DOHH2 (cell line): ENCODE measurements at regions not wholly inside any gene's neighbourhood (a gene's known extent, or its start where the extent isn't known, plus 50 kb on each side); places are given as distances from the start of the nearest gene placed in this dataset.

Experiments used
- H3F3A ChIP-seq: fragments of 200-600 bp; sonication (generic), shearing (Covaris generic); 2 replicates; pipeline ENCODE4 v1.6.0; 2016; ENCODE audit warnings: antibody characterized with exemption, mild to moderate bottlenecking; ENCODE audit not compliant: control insufficient read depth, insufficient read depth
- H3K27ac ChIP-seq: fragments of 200-600 bp; sonication (generic); 2 replicates; pipeline ENCODE4 v1.5.1; 2014; ENCODE audit warnings: low read depth, mild to moderate bottlenecking, low read length, moderate library complexity
- H3K27me3 ChIP-seq: fragments of 200-600 bp; sonication (generic); 2 replicates; pipeline ENCODE4 v1.6.1; 2014; ENCODE audit warnings: mild to moderate bottlenecking, low read length, mixed read lengths; ENCODE audit not compliant: control insufficient read depth
- H3K36me3 ChIP-seq: fragments of 200-600 bp; sonication (generic); 2 replicates; pipeline ENCODE4 v1.6.1; 2014; ENCODE audit warnings: mild to moderate bottlenecking, low read length, moderate library complexity, mixed read lengths; ENCODE audit not compliant: control insufficient read depth
- H3K4me1 ChIP-seq: fragments of 200-600 bp; sonication (generic); 2 replicates; pipeline ENCODE4 v1.6.1; 2014; ENCODE audit warnings: mild to moderate bottlenecking, low read length, mixed read lengths; ENCODE audit not compliant: control insufficient read depth
- H3K4me2 ChIP-seq: fragments of 200-600 bp; sonication (generic); 2 replicates; pipeline ENCODE4 v1.6.0; 2014; ENCODE audit warnings: mild to moderate bottlenecking, low read length, moderate library complexity
- H3K4me3 ChIP-seq: fragments of 200-600 bp; sonication (generic); 2 replicates; pipeline ENCODE4 v1.5.1; 2014; ENCODE audit warnings: mild to moderate bottlenecking, low read length, mixed read lengths
- H3K79me2 ChIP-seq: fragments of 200-600 bp; sonication (generic); 2 replicates; pipeline ENCODE4 v1.6.1; 2014; ENCODE audit warnings: mild to moderate bottlenecking, low read length, mixed read lengths; ENCODE audit not compliant: control insufficient read depth
- H3K9me2 ChIP-seq: fragments of 200-600 bp; sonication (generic); replicated peaks from 2 replicates; pipeline ENCODE4 v1.6.1; 2014; ENCODE audit warnings: mild to moderate bottlenecking, low read length, mixed read lengths; ENCODE audit not compliant: control insufficient read depth
- H3K9me3 ChIP-seq: fragments of 200-600 bp; sonication (generic); 2 replicates; pipeline ENCODE4 v1.6.1; 2014; ENCODE audit warnings: antibody characterized with exemption, low read length, mixed read lengths; ENCODE audit not compliant: control insufficient read depth, insufficient read depth
- H4K20me1 ChIP-seq: fragments of 200-600 bp; sonication (generic); 2 replicates; pipeline ENCODE4 v1.6.0; 2014; ENCODE audit warnings: low read depth, mild to moderate bottlenecking, antibody characterized with exemption, low read length, moderate library complexity; ENCODE audit not compliant: control insufficient read depth, insufficient read depth
- EZH2phosphoT487 ChIP-seq: fragments of 200-600 bp; sonication (generic); IDR thresholded peaks from 2 replicates; pipeline ENCODE4 v1.6.1; 2017; ENCODE audit warnings: borderline replicate concordance, mild to moderate bottlenecking, antibody characterized with exemption, low read length, moderate library complexity, mixed read lengths
- TF ChIP-seq, protein P1 (sequence below): fragments of 200-600 bp; sonication (generic); IDR thresholded peaks from one replicate; pipeline ENCODE4 v1.5.1; 2014; ENCODE audit warnings: antibody characterized with exemption, mild to moderate bottlenecking, low read depth, low read length; ENCODE audit not compliant: poor library complexity, severe bottlenecking

DNA sequence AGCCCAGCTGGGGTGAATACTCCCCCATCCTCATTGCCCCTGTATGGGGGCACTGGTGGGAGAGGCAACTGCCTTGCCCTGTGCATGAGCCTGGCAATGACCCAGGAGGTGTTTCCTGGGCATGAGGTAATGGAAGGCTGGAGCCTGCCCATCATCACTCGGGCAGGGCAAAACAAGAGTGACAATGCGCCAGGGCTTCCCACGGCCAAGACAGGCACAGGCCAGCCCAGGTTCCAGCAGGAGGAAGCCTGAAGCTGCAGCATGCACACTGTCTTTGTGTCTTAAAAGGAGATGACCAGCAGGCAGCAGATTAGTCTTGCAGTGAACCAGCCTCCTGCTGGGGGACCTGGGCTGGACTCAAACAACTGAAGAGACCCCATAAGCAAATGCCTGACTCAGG is 92.2 kb upstream of the SMIM23 start:
- Histone ChIP-seq H3K27me3 (no peaks in the 10 kb centered on the region), H3K9me3 (no peaks in the 10 kb centered on the region)
- no peak for TF ChIP-seq EZH2phosphoT487
- TF ChIP-seq, protein P1, sequence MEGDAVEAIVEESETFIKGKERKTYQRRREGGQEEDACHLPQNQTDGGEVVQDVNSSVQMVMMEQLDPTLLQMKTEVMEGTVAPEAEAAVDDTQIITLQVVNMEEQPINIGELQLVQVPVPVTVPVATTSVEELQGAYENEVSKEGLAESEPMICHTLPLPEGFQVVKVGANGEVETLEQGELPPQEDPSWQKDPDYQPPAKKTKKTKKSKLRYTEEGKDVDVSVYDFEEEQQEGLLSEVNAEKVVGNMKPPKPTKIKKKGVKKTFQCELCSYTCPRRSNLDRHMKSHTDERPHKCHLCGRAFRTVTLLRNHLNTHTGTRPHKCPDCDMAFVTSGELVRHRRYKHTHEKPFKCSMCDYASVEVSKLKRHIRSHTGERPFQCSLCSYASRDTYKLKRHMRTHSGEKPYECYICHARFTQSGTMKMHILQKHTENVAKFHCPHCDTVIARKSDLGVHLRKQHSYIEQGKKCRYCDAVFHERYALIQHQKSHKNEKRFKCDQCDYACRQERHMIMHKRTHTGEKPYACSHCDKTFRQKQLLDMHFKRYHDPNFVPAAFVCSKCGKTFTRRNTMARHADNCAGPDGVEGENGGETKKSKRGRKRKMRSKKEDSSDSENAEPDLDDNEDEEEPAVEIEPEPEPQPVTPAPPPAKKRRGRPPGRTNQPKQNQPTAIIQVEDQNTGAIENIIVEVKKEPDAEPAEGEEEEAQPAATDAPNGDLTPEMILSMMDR, result no peak

DNA sequence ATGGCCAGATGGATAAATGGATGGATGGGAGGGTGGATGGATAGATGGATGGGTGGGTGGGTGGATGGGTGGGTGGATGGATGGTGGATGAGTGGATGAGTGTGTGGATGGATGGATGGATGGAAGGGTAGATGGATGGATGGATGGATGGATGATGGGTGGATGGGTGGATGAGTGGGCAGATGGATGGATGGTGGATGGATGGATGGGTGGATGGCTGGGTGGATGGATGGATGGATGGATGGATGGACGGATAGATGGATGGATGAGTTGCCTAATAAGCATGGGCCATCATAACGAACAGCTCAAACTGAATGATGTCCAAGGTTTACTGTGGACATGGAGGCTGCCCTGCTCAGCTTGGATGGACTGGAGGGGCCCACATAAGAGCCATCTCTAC is 89.8 kb upstream of the SMIM23 start:
- Histone ChIP-seq H3F3A (no peaks in the 10 kb centered on the region), H3K4me3 (no peak overlapping the region), H3K4me1 (no peaks in the 10 kb centered on the region), H3K27me3 (no peaks in the 10 kb centered on the region), H4K20me1 (no peaks in the 10 kb centered on the region), H3K79me2 (no peaks in the 10 kb centered on the region), H3K4me2 (no peak overlapping the region), H3K27ac (no peak overlapping the region), H3K36me3 (no peaks in the 10 kb centered on the region), H3K9me2 (no peaks in the 10 kb centered on the region), H3K9me3 (no peaks in the 10 kb centered on the region)
- TF ChIP-seq, protein P1, result no peak
- no peak for TF ChIP-seq EZH2phosphoT487

More for the DNA sequence above, 92.2 kb upstream of the SMIM23 start:
- no peaks in the 10 kb centered on the region for H3K9me2 ChIP-seq
- no peaks in the 10 kb centered on the region for H3K36me3 ChIP-seq
- H3K4me2 ChIP-seq, result no peak overlapping the region
- H3F3A ChIP-seq, result no peaks in the 10 kb centered on the region
- no peaks in the 10 kb centered on the region for H4K20me1 ChIP-seq
- H3K4me1 ChIP-seq, result no peaks in the 10 kb centered on the region
- H3K79me2 ChIP-seq, result no peaks in the 10 kb centered on the region
- H3K27ac ChIP-seq, result no peak overlapping the region
- H3K4me3 ChIP-seq, result no peak overlapping the region

DNA sequence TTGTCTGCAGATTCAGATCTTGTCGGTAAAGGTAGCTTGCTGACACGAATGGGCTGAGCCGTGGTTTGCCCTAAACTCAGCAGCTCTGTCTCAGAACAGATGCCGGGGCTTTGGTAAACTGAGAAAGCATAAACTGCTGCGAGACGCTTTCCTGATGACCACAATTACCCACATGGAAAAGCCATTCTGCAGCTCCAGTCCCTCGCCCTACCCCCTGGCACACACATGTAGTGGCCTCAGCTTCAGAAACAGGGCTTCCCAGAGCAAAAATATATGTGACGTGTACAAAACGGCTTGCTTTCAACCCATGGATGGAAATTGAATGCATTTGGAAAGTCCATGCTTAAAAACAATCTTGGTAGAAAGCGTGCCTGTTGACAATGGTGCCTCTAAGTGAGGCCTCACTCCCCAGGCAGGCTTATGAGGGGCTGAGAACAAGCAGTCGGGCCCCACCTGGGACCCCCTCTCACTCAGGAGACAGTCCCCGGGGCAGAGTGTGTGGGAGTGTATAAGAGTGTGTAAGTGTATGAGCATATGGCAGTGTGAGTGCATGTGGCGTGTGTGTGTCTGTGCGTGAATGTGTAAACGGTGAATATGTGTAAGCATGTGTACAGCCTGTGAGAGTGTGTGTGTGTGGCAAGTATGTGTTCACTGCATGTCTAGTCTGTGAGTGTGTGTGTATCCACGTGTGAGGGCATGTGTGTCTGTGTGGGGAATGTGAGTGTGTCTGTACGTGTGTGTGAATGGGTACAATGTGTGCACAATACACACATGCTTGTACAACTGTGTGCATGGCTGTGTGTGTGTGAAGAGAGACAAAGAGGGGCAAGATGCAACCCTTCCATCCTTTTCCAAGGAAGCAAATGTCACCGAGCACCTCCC is 88.2 kb upstream of the SMIM23 start:
- Histone ChIP-seq H3K4me3 (no peak overlapping the region), H3K27me3 (no peaks in the 10 kb centered on the region), H4K20me1 (no peaks in the 10 kb centered on the region), H3F3A (no peaks in the 10 kb centered on the region), H3K79me2 (no peaks in the 10 kb centered on the region), H3K4me1 (no peaks in the 10 kb centered on the region), H3K9me3 (no peaks in the 10 kb centered on the region), H3K27ac (no peak overlapping the region), H3K36me3 (no peaks in the 10 kb centered on the region), H3K9me2 (no peaks in the 10 kb centered on the region), H3K4me2 (no peak overlapping the region)
- TF ChIP-seq EZH2phosphoT487, result no peak
- TF ChIP-seq, protein P1, result no peak
